GM18499 (cell line): ENCODE measurements at regions not wholly inside any gene's neighbourhood (a gene's known extent, or its start where the extent isn't known, plus 50 kb on each side); places are given as distances from the start of the nearest gene placed in this dataset.

Source experiments
- ATAC-seq: cut with Tn5 transposase; IDR thresholded peaks from one replicate; pipeline ENCODE4 v1.9.1; 2021; ENCODE audit warnings: moderate number of reproducible peaks; ENCODE audit not compliant: insufficient read depth, unreplicated experiment

- ATAC-seq, result no peak
Measured at GRCh38 chr5:164600274-164600673, 1094.9 kb downstream of the MAT2B start.

- ATAC-seq, result no peak
Measured at GRCh38 chr5:164600929-164601535, 1095.6 kb downstream of the MAT2B start.

- ATAC-seq, result no peak
Measured at GRCh38 chr5:164608507-164608906, 1103.1 kb downstream of the MAT2B start.

GRCh38 chr5:164610374-164610773 lies 1105.0 kb downstream of the MAT2B start:
- no peak for ATAC-seq

GRCh38 chr5:164614707-164615106 lies 1109.3 kb downstream of the MAT2B start:
- ATAC-seq, result no peak

GRCh38 chr5:164617290-164617689 lies 1111.9 kb downstream of the MAT2B start:
- no peak for ATAC-seq

- no peak for ATAC-seq
Measured at GRCh38 chr5:164627021-164627420, 1121.6 kb downstream of the MAT2B start.

GRCh38 chr5:164636456-164636855 lies 1131.0 kb downstream of the MAT2B start:
- ATAC-seq, result no peak

GRCh38 chr5:164637931-164638521 lies 1132.6 kb downstream of the MAT2B start:
- ATAC-seq, result no peak

- no peak for ATAC-seq
Measured at GRCh38 chr5:164649266-164649665, 1143.8 kb downstream of the MAT2B start.

GRCh38 chr5:164650427-164650826 lies 1145.0 kb downstream of the MAT2B start:
- no peak for ATAC-seq

- no peak for ATAC-seq
Measured at GRCh38 chr5:164651546-164652275, 1146.3 kb downstream of the MAT2B start.

GRCh38 chr5:164652276-164652660 lies 1146.8 kb downstream of the MAT2B start:
- ATAC-seq, result no peak

- ATAC-seq, result no peak
Measured at GRCh38 chr5:164663198-164663989, 1158.0 kb downstream of the MAT2B start.

GRCh38 chr5:164671640-164672039 lies 1166.2 kb downstream of the MAT2B start:
- ATAC-seq, result no peak

- no peak for ATAC-seq
Measured at GRCh38 chr5:164672205-164672604, 1166.8 kb downstream of the MAT2B start.

- ATAC-seq, result no peak
Measured at GRCh38 chr5:164672931-164673694, 1167.7 kb downstream of the MAT2B start.

- ATAC-seq, result no peak
Measured at GRCh38 chr5:164679461-164679860, 1174.0 kb downstream of the MAT2B start.

GRCh38 chr5:164680216-164680615 lies 1174.8 kb downstream of the MAT2B start:
- ATAC-seq, result no peak

GRCh38 chr5:164680812-164681520 lies 1175.5 kb downstream of the MAT2B start:
- no peak for ATAC-seq
